Chondrocyte (in vitro differentiated cells): ENCODE measurements at regions not wholly inside any gene's neighbourhood (a gene's known extent, or its start where the extent isn't known, plus 50 kb on each side); places are given as distances from the start of the nearest gene placed in this dataset.

Experiments
- DNase-seq: peaks from one replicate; pipeline ENCODE4 v3.0.0; 2021; ENCODE audit warnings: mixed read lengths, low spot score
- H3K27ac Mint-ChIP-seq: one replicate; pipeline ENCODE4 v1.8.0; 2021; ENCODE audit warnings: mild to moderate bottlenecking, moderate library complexity, mixed read lengths; ENCODE audit not compliant: unreplicated experiment
- H3K27me3 Mint-ChIP-seq: 2 replicates; pipeline ENCODE4 v1.8.0; 2021; ENCODE audit warnings: low read depth, mixed read lengths
- H3K36me3 Mint-ChIP-seq: 2 replicates; pipeline ENCODE4 v1.8.0; 2021; ENCODE audit warnings: low read depth, mixed read lengths
- H3K4me1 Mint-ChIP-seq: 2 replicates; pipeline ENCODE4 v1.8.0; 2021; ENCODE audit warnings: low read depth, mild to moderate bottlenecking, mixed read lengths
- H3K4me3 Mint-ChIP-seq: one replicate; pipeline ENCODE4 v1.8.0; 2021; ENCODE audit warnings: mild to moderate bottlenecking, moderate library complexity, mixed read lengths; ENCODE audit not compliant: unreplicated experiment
- H3K9me3 Mint-ChIP-seq: 2 replicates; pipeline ENCODE4 v1.8.0; 2021; ENCODE audit warnings: low read depth, mixed read lengths
- TF ChIP-seq, protein P1 (sequence below): fragments of 200-600 bp; sonication (generic); IDR thresholded peaks from 2 replicates; pipeline ENCODE4 v1.5.0; 2021; ENCODE audit warnings: antibody characterized with exemption, mild to moderate bottlenecking, moderate library complexity

GRCh38 chr6:92361990-92362389, 1057.4 kb downstream of the EPHA7 start:
- Mint-ChIP-seq H3K4me3 (no peak overlapping the region), H3K4me1 (peaks cover 6% of the 10 kb centered on the region), H3K9me3 (peaks cover 2% of the 10 kb centered on the region), H3K36me3 (no peaks in the 10 kb centered on the region), H3K27ac (no peak overlapping the region), H3K27me3 (no peaks in the 10 kb centered on the region)
- peak; percentile 38 for DNase-seq
- TF ChIP-seq, protein P1, sequence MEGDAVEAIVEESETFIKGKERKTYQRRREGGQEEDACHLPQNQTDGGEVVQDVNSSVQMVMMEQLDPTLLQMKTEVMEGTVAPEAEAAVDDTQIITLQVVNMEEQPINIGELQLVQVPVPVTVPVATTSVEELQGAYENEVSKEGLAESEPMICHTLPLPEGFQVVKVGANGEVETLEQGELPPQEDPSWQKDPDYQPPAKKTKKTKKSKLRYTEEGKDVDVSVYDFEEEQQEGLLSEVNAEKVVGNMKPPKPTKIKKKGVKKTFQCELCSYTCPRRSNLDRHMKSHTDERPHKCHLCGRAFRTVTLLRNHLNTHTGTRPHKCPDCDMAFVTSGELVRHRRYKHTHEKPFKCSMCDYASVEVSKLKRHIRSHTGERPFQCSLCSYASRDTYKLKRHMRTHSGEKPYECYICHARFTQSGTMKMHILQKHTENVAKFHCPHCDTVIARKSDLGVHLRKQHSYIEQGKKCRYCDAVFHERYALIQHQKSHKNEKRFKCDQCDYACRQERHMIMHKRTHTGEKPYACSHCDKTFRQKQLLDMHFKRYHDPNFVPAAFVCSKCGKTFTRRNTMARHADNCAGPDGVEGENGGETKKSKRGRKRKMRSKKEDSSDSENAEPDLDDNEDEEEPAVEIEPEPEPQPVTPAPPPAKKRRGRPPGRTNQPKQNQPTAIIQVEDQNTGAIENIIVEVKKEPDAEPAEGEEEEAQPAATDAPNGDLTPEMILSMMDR: no peak

DNA sequence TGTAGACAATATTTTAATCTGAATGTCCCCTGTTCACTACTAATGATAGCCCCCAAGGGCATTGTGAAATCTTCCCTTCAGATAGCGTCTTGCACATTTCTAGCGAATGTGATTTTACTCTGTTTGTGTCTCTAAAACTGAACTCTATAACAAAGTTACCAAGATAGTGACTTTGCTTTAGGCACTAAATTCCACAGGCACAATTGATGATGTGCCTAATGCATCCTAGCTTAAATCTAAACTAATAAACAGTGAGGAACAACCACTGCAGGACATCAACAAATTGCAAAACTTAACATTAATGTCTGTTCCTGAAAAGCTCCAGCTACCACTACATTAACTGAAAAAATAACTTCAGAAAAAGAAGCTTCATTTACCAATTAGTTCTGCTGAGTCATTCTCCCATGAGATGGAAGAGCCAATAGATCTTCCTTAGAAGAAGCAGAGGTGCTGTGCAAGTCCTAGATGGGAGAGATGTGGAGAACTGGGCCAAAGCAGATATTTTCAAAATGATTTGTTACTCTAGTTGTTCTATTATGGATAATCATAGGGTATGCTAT, 1065.0 kb downstream of the EPHA7 start:
- no peaks in the 10 kb centered on the region for H3K27me3 Mint-ChIP-seq
- H3K4me1 Mint-ChIP-seq: no peaks in the 10 kb centered on the region
- TF ChIP-seq, protein P1: no peak
- no peaks in the 10 kb centered on the region for H3K9me3 Mint-ChIP-seq
- no peak overlapping the region for H3K27ac Mint-ChIP-seq
- no peaks in the 10 kb centered on the region for H3K36me3 Mint-ChIP-seq
- DNase-seq: no peak
- H3K4me3 Mint-ChIP-seq: no peak overlapping the region

DNA sequence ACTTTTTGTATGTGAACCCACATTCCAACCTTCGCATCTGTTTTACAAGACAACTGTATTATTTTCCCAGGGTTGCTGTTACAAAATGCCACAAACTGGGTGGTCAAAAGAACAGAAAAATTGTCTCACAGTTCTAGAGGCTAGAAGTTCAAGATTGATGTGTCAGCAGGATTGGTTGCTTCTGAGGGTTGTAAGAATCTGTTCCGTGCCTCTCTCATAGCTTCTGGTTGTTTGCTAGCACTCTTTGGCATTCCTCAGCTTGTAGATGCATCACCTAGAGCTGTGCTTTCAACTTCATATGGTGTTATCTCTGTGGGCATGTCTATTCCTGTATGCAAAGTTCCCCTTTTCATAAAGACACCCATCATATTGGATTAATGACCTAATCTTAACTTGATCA, 1067.2 kb downstream of the EPHA7 start:
- no peak overlapping the region for H3K27ac Mint-ChIP-seq
- H3K27me3 Mint-ChIP-seq: no peaks in the 10 kb centered on the region
- no peaks in the 10 kb centered on the region for H3K36me3 Mint-ChIP-seq
- no peak overlapping the region for H3K4me3 Mint-ChIP-seq
- no peak for DNase-seq
- no peaks in the 10 kb centered on the region for H3K4me1 Mint-ChIP-seq
- no peaks in the 10 kb centered on the region for H3K9me3 Mint-ChIP-seq
- TF ChIP-seq, protein P1: no peak

DNA sequence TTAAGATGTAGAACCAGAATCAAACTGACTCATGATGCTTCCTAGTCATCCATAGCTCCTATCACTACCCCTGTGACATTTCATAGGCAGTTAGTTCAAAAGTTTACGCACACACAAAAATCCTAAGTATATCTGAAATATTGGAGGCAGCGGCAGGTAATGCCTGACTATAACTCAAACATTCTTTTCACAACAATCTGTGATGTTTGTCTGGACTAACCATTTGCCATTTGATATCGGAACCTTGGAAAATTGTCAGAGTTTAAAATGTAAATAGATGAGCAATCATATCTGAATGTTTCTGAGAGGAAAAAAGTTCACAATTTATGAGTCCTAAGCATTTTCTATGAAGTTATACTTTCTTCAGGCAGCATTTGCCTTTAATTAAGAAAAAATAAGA, 1078.2 kb downstream of the EPHA7 start:
- Mint-ChIP-seq H3K9me3 (no peaks in the 10 kb centered on the region), H3K27me3 (no peaks in the 10 kb centered on the region), H3K27ac (no peak overlapping the region), H3K4me3 (no peak overlapping the region), H3K4me1 (peaks cover 26% of the 10 kb centered on the region), H3K36me3 (no peaks in the 10 kb centered on the region)
- no peak for DNase-seq
- TF ChIP-seq, protein P1: no peak

DNA sequence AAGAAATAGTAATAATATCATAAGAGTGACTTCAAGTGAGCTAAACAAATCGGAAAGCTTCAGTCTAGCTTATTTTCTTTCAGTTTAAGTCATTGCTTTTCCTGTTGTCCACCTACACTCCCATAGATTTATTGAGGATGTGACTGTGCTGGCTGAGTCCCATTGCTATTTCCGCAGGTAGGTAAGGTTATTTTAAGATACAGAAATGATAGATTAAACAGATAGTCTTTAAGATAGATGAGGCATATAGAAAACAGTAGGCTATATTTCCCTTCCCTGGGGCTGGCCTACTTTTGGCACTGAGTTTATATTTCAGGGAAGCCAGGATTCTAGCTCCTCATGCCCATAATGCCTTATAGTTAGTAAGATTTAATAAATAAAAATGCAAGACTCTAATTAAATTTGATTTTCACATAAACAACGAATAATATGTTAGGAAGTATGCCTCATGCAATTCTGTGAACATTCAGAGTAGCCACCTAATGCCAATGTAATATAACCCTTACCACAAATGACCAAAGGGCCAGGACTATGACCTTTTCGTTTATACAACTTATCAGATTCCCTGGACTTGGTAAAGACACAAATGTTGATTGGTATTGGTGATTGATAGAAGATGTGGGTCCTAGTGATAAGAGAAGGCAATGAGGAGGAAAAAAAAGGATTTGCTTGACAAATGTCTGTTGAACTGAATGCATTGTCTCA, 1079.3 kb downstream of the EPHA7 start:
- Mint-ChIP-seq H3K27me3 (no peaks in the 10 kb centered on the region), H3K4me1 (peaks cover 22% of the 10 kb centered on the region), H3K36me3 (no peaks in the 10 kb centered on the region), H3K27ac (no peak overlapping the region), H3K4me3 (no peak overlapping the region), H3K9me3 (no peaks in the 10 kb centered on the region)
- TF ChIP-seq, protein P1: no peak
- DNase-seq: no peak
